WI38 (cell line): ENCODE measurements at regions not wholly inside any gene's neighbourhood (a gene's known extent, or its start where the extent isn't known, plus 50 kb on each side); places are given as distances from the start of the nearest gene placed in this dataset.

Experiments used
- H3K4me3 ChIP-seq: 2 replicates; pipeline ENCODE4 v1.5.1; 2011; ENCODE audit warnings: low read depth, mild to moderate bottlenecking, control low read depth, low read length
- CTCF ChIP-seq: IDR thresholded peaks from 2 replicates; pipeline ENCODE4 v1.5.1; 2012; ENCODE audit warnings: low read depth, mild to moderate bottlenecking, control low read depth, low read length

GRCh38 chr3:193851941-193852674 lies 259.1 kb downstream of the OPA1 start:
- no peak overlapping the region for H3K4me3 ChIP-seq
- TF ChIP-seq CTCF = no peak

DNA sequence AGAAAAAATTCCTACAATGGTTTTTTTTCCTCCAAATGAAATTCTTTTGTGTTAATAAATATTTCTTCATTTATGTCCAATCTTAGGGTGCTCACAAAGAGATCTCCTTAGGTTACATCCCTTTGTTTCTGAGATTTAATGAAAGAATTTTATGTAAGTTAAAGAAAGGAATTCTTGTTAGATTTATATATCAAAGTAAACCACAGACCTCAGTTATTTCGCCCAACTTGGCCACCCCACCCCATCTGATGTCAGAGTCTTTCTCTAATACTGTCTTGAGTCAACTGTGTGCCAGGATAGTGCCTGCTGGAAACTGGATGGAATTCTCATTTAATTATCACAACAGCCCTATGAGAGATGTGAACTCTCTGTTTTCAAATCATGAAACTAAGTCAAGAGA lies 259.9 kb downstream of the OPA1 start:
- no peak overlapping the region for H3K4me3 ChIP-seq
- TF ChIP-seq CTCF = no peak

GRCh38 chr3:193853511-193854219 lies 260.7 kb downstream of the OPA1 start:
- no peak overlapping the region for H3K4me3 ChIP-seq
- no peak for TF ChIP-seq CTCF

GRCh38 chr3:193857996-193858395 lies 265.0 kb downstream of the OPA1 start:
- no peak for TF ChIP-seq CTCF

DNA sequence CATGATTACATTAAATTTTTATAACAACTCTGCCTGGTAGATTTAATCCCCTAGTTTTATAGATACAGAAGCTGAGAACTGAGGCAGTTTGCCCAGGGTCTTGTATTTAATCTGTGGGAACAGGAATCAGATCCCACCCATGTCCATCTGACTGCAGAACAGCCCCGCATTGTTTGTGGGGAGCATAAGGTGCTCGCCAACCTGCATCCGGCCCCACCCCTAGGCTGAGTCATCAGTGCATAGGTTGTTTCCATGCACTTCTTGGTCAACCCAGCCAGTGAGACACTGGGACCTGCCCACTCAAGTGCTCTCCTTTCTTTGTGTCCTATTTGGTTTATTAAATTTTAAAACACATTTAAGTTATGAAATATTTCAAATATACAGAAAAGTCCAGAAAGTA lies 266.2 kb downstream of the OPA1 start:
- no peak overlapping the region for H3K4me3 ChIP-seq
- TF ChIP-seq CTCF = no peak

More at GRCh38 chr3:193857996-193858395, 265.0 kb downstream of the OPA1 start:
- no peak overlapping the region for H3K4me3 ChIP-seq

DNA sequence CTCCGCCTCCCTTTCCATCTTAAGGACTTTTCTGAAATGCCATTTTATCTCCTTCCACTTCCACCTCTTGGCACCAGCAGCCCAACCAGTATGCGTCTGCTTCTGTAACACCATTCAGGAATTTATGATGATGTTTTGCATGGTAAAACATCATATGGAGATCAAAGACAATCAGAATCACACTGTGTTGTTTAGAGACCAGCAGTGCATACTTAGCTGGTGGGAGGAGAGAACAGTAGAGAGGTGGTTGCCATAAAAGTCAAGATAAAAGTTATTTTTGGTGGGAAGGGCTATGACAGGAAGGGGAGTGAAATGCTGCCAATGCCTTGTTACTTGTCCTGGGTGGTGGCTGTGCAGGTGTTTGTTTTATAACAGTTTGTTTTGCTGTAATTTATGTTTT lies 268.0 kb downstream of the OPA1 start:
- no peak for TF ChIP-seq CTCF

DNA sequence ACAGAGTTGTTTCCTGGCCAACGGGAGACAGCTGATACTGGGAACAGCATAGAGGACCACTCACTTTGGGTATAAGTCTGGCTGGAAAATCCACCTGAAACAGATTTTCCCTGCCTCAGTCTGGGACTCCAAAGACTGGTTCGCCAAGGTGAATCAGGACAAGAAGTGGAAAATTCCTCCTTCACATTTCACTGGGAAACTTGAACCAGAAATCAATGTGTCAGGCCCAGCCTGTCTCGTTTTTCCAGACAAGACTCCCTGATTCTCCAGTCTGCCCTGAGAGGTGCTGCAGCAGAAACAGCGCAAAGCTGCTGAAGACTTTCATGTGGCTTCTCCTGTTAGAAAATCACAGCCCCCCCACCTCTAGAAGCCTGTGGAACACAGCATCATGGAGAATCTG lies 269.8 kb downstream of the OPA1 start:
- TF ChIP-seq CTCF = no peak
- H3K4me3 ChIP-seq = no peak overlapping the region

More for the DNA sequence above, 268.0 kb downstream of the OPA1 start:
- H3K4me3 ChIP-seq = no peak overlapping the region
